GM18505 (cell line): ENCODE measurements at regions not wholly inside any gene's neighbourhood (a gene's known extent, or its start where the extent isn't known, plus 50 kb on each side); places are given as distances from the start of the nearest gene placed in this dataset.

Experiments
- ATAC-seq: cut with Tn5 transposase; IDR thresholded peaks from one replicate; pipeline ENCODE4 v1.9.1; 2021; ENCODE audit not compliant: unreplicated experiment
- POLR2A ChIP-seq: IDR thresholded peaks from 4 replicates; pipeline ENCODE4 v1.6.1; 2011; ENCODE audit warnings: borderline replicate concordance; ENCODE audit not compliant: insufficient read depth, insufficient read length; ENCODE audit errors: extremely low read depth

GRCh38 chr13:58142952-58143351 lies 511.4 kb downstream of the PCDH17 start:
- TF ChIP-seq POLR2A = no peak
- ATAC-seq = no peak

- ATAC-seq = no peak
- TF ChIP-seq POLR2A = no peak
These were observed 513.1 kb downstream of the PCDH17 start for GRCh38 chr13:58144616-58145015.

GRCh38 chr13:58151452-58151851 lies 519.9 kb downstream of the PCDH17 start:
- no peak for TF ChIP-seq POLR2A
- ATAC-seq = no peak

GRCh38 chr13:58160980-58161379 lies 529.4 kb downstream of the PCDH17 start:
- no peak for ATAC-seq
- no peak for TF ChIP-seq POLR2A

GRCh38 chr13:58165617-58166016 lies 534.1 kb downstream of the PCDH17 start:
- no peak for TF ChIP-seq POLR2A
- ATAC-seq = no peak

- no peak for ATAC-seq
- TF ChIP-seq POLR2A = no peak
These were observed 549.6 kb downstream of the PCDH17 start for GRCh38 chr13:58181111-58181510.

- ATAC-seq = no peak
- no peak for TF ChIP-seq POLR2A
These were observed 556.3 kb downstream of the PCDH17 start for GRCh38 chr13:58187881-58188280.

- no peak for ATAC-seq
- TF ChIP-seq POLR2A = no peak
These were observed 559.0 kb downstream of the PCDH17 start for GRCh38 chr13:58190577-58190976.

GRCh38 chr13:58191754-58192153 lies 560.2 kb downstream of the PCDH17 start:
- no peak for ATAC-seq
- TF ChIP-seq POLR2A = no peak

- ATAC-seq = no peak
- no peak for TF ChIP-seq POLR2A
These were observed 570.6 kb downstream of the PCDH17 start for GRCh38 chr13:58202099-58202498.

GRCh38 chr13:58207501-58207900 lies 576.0 kb downstream of the PCDH17 start:
- ATAC-seq = no peak
- no peak for TF ChIP-seq POLR2A

- no peak for ATAC-seq
- no peak for TF ChIP-seq POLR2A
These were observed 603.9 kb downstream of the PCDH17 start for GRCh38 chr13:58235454-58235853.

GRCh38 chr13:58238972-58239773 lies 607.6 kb downstream of the PCDH17 start:
- no peak for ATAC-seq

GRCh38 chr13:58239774-58240268 lies 608.3 kb downstream of the PCDH17 start:
- TF ChIP-seq POLR2A = no peak
- ATAC-seq = no peak

More at GRCh38 chr13:58238972-58239773, 607.6 kb downstream of the PCDH17 start:
- TF ChIP-seq POLR2A = no peak
